ENCODE measurements at regions not wholly inside any gene's neighbourhood (a gene's known extent, or its start where the extent isn't known, plus 50 kb on each side); places are given as distances from the start of the nearest gene placed in this dataset.

- DNase-seq = no peak
Observed at GRCh38 chr3:73925011-73925410, 300.3 kb upstream of the PDZRN3 start.

DNA sequence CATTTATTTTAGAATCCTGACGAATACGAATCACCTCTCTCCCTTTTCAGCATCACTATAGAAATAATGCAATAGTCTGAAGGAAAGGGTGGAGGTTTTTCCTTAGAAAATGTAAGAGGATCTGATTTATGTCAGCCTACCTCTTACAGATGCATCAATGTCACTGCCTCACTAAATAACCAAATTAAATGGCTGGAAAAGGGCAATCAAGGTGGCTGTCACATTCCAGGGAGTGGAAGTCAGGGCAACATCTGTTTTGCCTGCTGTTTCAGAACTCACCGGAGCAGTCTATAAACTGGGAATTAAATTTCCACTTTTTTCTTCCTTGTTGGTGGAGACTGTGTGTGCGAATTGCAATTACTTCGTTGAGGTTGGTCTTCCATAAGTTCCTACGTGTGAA is 299.3 kb upstream of the PDZRN3 start:
- no peak for DNase-seq

DNA sequence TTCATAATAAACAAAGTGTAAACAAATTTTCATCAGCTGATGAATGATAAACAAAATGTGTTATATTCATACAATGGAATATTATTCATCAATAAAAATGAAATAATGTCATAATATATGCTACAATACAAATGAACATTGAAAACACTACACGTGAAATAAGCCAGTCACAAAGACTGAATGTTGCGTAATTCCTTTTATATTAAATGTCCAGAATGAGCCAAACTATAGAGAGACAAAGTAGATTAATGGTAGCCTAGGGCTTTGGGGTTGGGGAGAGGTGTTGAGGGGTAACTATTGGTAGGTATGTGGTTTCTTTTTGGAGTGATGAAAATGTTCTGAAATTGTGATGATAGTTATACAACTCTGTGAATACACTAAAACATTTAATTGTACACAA is 292.9 kb upstream of the PDZRN3 start:
- no peak for DNase-seq

GRCh38 chr3:73915886-73916285 is 291.1 kb upstream of the PDZRN3 start:
- no peak for DNase-seq

DNA sequence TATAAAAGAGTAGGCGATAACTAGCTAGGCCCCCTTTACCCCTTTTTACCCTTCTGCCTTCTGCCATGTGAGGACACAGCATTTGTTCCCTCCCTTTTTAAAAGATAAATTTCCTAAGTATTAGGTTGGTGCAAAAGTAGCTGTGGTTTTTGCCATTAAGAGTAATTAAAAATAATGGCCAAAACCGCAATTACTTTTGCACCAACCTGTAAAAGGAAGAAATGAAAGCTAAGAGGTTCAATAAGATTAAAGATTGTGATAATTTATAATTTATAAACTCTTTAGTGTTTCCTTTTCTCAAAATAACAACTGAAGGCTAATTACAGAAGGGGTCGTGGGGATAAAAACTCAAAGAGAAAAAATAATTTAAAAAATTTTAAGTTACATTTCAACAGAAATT is 283.5 kb upstream of the PDZRN3 start:
- no peak for DNase-seq

DNA sequence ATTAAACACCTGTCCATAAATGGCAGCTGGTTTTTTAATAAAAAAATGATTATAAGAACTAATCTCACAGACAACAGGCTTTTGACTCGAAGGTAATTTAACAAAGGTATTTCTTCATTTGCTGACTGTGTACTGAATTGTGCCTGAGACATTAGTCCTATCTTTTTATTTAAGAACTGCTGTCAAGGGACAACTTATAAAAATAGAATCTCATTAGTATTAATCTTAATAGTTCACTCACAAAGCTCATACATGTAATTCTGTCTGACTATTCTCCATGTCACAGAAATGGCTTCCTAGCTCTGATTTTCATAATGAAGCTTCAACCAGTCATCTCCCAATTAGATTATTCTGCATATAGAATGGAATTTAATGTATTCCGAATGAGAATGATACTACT is 276.9 kb upstream of the PDZRN3 start:
- DNase-seq = no peak

DNA sequence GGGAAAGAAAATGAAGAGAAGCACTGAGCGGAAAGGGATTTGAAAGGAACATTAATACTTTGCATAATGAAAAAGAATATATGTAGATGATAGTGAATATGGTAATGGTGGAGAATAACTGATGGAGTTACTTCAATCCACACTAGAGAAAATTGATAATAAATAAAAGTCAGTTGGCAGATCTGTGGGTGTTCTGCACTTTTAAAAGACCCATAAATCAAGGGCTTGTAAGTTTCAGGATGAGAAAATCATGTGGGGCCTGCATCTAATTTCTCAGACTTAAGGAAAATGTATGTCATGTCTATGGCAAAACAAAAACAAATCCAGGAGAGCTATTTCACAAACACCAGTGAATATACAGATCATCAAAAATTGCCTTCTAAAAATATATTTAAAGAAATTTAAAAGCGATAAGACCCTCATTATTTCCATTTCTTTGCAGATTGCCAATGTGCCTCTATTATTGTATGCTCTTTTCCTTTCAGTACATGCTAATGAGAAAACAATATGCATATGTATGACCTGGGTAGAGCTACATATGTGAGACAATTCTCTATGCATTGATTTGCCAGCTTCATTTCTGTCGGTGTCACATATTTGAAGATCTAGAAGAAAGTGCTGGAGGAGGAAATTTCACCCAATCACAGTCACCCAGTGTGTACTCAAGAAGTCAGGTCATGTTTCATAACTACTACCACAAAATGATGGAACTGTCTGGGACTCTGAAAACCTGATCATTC is 269.9 kb upstream of the PDZRN3 start:
- DNase-seq = no peak

GRCh38 chr3:73893089-73893488 is 268.3 kb upstream of the PDZRN3 start:
- no peak for DNase-seq

GRCh38 chr3:73885862-73886261 is 261.1 kb upstream of the PDZRN3 start:
- DNase-seq = no peak

DNA sequence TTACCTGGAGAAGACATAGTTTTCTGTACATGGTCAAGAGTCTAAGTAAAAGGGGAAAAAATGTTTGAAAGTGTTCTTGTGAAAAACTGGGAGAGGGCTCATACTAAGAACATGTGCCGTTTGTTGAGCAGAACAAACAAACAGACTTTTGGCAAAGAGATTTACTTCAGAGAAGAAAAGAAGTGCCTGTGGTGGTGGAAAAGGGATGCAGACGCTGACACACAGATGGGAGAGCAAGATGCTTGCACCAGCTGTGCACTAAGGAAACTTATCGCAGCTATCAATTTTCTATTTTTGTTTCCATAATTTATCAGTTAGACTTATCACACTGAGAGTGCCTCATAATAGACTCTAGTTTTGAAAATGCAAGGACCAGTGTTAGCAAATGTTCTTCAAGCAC is 259.6 kb upstream of the PDZRN3 start:
- no peak for DNase-seq

- DNase-seq = no peak
Observed at GRCh38 chr3:73883497-73883896, 258.8 kb upstream of the PDZRN3 start.

DNA sequence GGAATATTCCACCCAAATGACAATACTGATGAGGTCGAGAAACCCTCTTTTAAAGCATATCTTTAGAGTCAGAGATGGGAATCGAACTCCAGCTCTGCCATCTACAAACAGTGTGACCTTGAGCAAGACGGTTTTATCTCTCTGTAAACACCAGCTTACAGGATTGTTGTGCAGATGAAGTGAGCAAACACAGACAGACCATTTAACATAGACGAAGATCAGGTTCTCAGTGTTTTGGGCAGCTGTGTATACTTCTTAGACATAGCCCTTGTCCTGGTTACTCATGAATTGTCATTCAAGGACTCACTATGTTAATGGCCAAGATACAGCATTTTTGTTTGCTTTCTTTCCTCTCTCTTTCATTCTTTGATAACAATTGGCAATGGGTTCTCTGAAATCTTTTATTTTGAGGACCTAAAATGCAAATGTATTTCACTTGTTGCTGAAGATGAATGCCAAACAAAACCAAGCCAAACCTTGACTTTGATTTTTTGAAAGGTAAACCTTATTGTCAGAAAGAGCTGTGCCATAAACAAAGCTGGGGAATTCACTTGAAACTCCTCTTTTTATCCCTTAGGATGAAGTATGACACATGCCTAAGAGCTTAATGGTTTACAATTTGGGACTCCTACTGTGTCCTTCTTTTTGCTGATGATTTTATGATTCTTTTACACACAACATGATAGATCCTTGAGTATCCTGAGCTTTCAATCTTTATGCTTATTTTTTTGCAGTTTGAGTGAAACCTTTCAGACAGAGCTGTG is 250.0 kb upstream of the PDZRN3 start:
- DNase-seq = peak; percentile 24

GRCh38 chr3:73874161-73874560 is 249.4 kb upstream of the PDZRN3 start:
- DNase-seq = no peak

DNA sequence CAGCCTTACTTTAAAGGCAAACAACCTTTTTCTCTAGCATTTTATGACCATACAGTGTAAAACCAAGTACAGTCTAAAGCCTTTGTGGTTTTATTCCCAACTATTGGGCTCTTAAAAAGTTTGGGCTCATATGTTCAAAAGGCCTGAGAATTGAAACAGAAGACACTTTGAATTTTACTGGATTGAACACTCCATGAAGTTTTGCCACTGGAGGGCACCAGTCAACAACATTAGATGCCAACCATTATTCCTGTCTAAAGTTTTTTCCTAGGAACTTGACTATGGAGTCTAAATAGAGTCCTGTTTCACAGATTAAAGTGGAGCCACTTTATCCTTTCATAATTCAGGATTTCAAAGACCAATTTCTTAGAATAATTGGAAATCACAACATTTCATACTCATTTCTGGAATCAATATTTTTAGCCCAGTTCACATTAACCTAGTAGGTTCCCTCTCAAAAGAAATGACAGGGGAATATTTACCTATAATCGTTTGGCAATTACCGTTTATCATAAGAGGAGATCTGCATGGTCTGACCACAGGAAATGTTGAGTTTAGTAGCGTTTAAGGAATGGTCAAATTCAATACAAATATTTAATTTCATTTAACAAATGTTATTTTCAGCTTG is 244.1 kb upstream of the PDZRN3 start:
- peak; percentile 53 for DNase-seq

- no peak for DNase-seq
Observed at GRCh38 chr3:73867524-73867923, 242.8 kb upstream of the PDZRN3 start.

- no peak for DNase-seq
Observed at GRCh38 chr3:73866846-73867245, 242.1 kb upstream of the PDZRN3 start.

DNA sequence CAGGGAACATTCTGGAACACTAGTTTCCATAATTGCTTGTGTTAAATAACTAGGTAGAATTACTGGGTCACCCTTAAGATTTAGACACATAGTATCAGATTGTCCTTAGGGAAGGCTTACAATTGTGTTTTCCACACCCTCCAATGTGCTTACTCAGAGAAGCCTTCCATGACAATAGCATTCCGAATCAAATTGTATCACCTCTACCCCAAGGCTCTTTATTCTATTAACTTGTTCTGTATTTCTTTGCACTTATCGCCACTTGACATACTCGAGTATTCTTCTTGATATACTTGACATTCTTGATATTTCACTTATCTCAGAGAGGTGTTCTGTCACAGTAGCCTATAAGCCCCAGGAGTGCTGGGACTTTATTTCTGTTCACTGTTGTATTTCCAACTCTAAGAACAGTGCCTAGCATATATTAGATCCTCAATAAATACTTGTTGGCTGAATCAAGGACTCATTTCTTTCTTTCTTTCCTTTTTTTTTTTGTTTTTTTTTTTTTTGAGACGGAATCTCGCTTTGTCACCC is 238.9 kb upstream of the PDZRN3 start:
- no peak for DNase-seq

DNA sequence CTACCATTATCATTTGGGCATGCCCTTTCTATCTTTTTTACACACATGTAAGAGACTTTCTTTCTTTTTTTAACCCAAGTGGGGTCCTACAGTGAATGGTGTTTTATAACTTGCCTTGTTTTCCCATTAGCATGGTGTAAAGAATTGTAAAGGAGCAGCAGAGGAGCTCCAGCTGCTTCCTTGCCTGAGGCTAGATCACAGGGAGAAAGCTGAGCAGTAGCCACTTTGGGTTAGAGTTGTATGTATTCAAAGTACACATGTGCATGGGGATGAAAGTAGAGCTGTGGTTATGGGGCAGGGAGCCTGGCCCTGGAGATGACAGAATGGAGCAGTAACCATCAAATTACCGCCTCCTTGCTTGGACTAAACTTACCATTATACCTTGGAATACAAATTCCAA is 231.1 kb upstream of the PDZRN3 start:
- DNase-seq = no peak

- DNase-seq = peak; percentile 60
Observed at GRCh38 chr3:73848173-73848906, 223.6 kb upstream of the PDZRN3 start.

- no peak for DNase-seq
Observed at GRCh38 chr3:73846951-73847350, 222.2 kb upstream of the PDZRN3 start.

GRCh38 chr3:73839032-73839431 is 214.3 kb upstream of the PDZRN3 start:
- DNase-seq = no peak

DNA sequence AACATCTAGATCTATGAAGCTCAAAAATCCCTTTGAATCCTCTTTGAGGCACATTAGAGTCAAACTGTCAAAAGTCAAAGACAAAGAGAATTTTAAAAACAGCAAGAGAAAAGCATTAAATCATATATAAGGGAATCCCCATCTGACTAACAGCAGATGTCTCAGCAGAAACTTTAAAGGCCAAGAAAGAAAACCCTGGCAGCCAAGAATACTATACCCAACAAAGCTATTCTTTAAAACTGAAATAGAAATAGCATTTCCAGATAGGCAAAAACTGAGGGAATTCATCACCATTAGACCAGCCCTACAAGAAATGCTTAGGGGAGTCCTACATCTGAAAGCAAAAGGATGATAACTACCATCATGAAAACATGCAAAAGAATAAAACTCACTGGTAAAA is 211.2 kb upstream of the PDZRN3 start:
- no peak for DNase-seq

- DNase-seq = no peak
Observed at GRCh38 chr3:73832426-73832825, 207.7 kb upstream of the PDZRN3 start.

Data from NCI-H1105 treated with DMSO at 0.1 percent for 48 hours (cell line).